Thyroid gland (tissue), 4 donors: ENCODE measurements at regions not wholly inside any gene's neighbourhood (a gene's known extent, or its start where the extent isn't known, plus 50 kb on each side); places are given as distances from the start of the nearest gene placed in this dataset.

ENCODE experiments used
- POLR2A ChIP-seq, 2 donors: fragments of 450-650 bp; IDR thresholded peaks; one replicate each; pipeline ENCODE4 v1.6.1; 2017; ENCODE audit warnings: antibody characterized with exemption in 2 of 2, mild to moderate bottlenecking in 2 of 2, moderate library complexity in 1 of 2
- TF ChIP-seq, protein P1 (sequence below), 6 experiments: fragments of 200-600 bp in 3 of 6; fragments of 450-650 bp in 3 of 6; sonication (generic) in 3 of 6; IDR thresholded peaks; one replicate each; pipeline ENCODE4 v1.5.1; 2016 to 2019; ENCODE audit warnings: antibody characterized with exemption in 6 of 6, mild to moderate bottlenecking in 2 of 6, inconsistent platforms in 1 of 6, moderate library complexity in 1 of 6

DNA sequence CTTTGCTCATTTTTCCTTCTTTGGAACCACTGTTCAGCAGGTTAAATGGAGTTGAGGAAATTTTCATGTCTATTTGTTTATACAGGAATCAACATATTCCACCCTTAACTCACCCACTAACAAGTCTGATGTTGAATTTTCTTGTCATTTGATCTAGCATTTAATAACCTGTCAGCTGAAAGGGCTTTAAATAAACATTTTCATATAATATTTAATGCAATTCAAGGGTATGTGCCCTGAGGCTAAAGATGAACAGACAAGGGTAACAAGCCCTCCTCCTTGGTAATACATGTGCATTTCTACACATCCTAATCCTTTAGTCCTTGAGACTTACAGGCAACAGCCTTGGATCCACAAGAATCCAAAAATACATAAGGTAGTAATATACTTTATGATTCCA is 435.0 kb upstream of the NR2F2 start:
- TF ChIP-seq, protein P1, sequence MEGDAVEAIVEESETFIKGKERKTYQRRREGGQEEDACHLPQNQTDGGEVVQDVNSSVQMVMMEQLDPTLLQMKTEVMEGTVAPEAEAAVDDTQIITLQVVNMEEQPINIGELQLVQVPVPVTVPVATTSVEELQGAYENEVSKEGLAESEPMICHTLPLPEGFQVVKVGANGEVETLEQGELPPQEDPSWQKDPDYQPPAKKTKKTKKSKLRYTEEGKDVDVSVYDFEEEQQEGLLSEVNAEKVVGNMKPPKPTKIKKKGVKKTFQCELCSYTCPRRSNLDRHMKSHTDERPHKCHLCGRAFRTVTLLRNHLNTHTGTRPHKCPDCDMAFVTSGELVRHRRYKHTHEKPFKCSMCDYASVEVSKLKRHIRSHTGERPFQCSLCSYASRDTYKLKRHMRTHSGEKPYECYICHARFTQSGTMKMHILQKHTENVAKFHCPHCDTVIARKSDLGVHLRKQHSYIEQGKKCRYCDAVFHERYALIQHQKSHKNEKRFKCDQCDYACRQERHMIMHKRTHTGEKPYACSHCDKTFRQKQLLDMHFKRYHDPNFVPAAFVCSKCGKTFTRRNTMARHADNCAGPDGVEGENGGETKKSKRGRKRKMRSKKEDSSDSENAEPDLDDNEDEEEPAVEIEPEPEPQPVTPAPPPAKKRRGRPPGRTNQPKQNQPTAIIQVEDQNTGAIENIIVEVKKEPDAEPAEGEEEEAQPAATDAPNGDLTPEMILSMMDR (IDR thresholded peaks at IDR 0.05): no peak
- TF ChIP-seq POLR2A (IDR thresholded peaks at IDR 0.05): no peak
